ENCODE measurements at regions not wholly inside any gene's neighbourhood (a gene's known extent, or its start where the extent isn't known, plus 50 kb on each side); places are given as distances from the start of the nearest gene placed in this dataset.

- peaks cover 10% of the 10 kb centered on the region in 2 experiments for H3K4me1 Mint-ChIP-seq
- Histone ChIP-seq H2BK15ac (ENCODE audit: low read depth, low read length) (no peak overlapping the region), H3K27me3 (ENCODE audit: insufficient read depth, low read length) (no peaks in the 10 kb centered on the region), H4K8ac (replicated peaks; ENCODE audit: insufficient read length, low read depth, low read length) (no peak overlapping the region), H3K9me3 (ENCODE audit: control insufficient read depth, low read depth, low read length) (no peaks in the 10 kb centered on the region), H3K56ac (ENCODE audit: insufficient read length, low read depth, low read length) (no peak overlapping the region), H4K20me1 (ENCODE audit: control insufficient read depth, insufficient read depth, insufficient read length) (no peaks in the 10 kb centered on the region), H3T11ph (ENCODE audit: low read length) (no peak overlapping the region), H2BK12ac (ENCODE audit: insufficient read length, low read depth, low read length) (no peak overlapping the region), H2BK20ac (ENCODE audit: low read depth, low read length, poor library complexity, severe bottlenecking) (no peak overlapping the region), H3K27ac (ENCODE audit: insufficient read length, low read depth, low read length) (no peak overlapping the region), H2AK5ac (ENCODE audit: insufficient read length, low read length) (no peak overlapping the region), H4K91ac (ENCODE audit: insufficient read length, low read depth, low read length) (no peak overlapping the region), H3K4me2 (ENCODE audit: insufficient read depth, insufficient read length, low read length) (no peak overlapping the region), H3K4me1 (ENCODE audit: insufficient read depth, low read length) (no peaks in the 10 kb centered on the region), H3K23me2 (ENCODE audit: insufficient read length, low read depth, low read length, poor library complexity, severe bottlenecking) (no peaks in the 10 kb centered on the region), H3K79me1 (ENCODE audit: insufficient read depth, low read depth, low read length, poor library complexity, severe bottlenecking) (no peaks in the 10 kb centered on the region), H3K9ac (ENCODE audit: extremely low read depth, insufficient read length, low read length) (no peak overlapping the region), H3K23ac (ENCODE audit: insufficient read length, low read depth, low read length) (no peak overlapping the region), H2AFZ (ENCODE audit: low read length) (no peak overlapping the region), H3K79me2 (ENCODE audit: insufficient read depth, low read length) (no peaks in the 10 kb centered on the region), H4K5ac (ENCODE audit: insufficient read length, low read depth, low read length) (no peak overlapping the region), H2BK5ac (ENCODE audit: insufficient read length, low read length) (no peak overlapping the region), H3K4ac (ENCODE audit: low read depth, low read length) (no peak overlapping the region), H2BK120ac (ENCODE audit: low read depth, low read length, poor library complexity, severe bottlenecking) (no peak overlapping the region), H3K14ac (ENCODE audit: insufficient read depth, low read length) (no peak overlapping the region), H3K18ac (ENCODE audit: insufficient read length, low read depth, low read length) (no peak overlapping the region)
- TF ChIP-seq CTCF (conservative IDR thresholded peaks at IDR 0.05): no peak
- peak; percentile 20 for DNase-seq
- no peaks in the 10 kb centered on the region for H3K36me3 Mint-ChIP-seq (ENCODE audit: insufficient read depth in 1 of 3, low read depth in 3 of 3)
- peak overlapping the region in 1 of 3 experiments; percentile 23; a peak in 1 of 7 replicates for H3K27ac Mint-ChIP-seq
- peaks cover 16% of the 10 kb centered on the region for H3K27me3 Mint-ChIP-seq (ENCODE audit: low read depth)
- H3K4me3 Mint-ChIP-seq: no peak overlapping the region
- peaks cover 0 to 2% of the 10 kb centered on the region in 2 experiments; a peak in 1 of 5 replicates for H3K9me3 Mint-ChIP-seq
- no CpG with 5 or more reads among the region's 12 CpGs for WGBS (ENCODE audit: extremely low coverage, insufficient read length, low lambda C conversion rate)
These were observed 147.1 kb downstream of the MRPL14 start for GRCh38 chr6:43980004-43980795.
